H9 (cell line): ENCODE measurements at regions not wholly inside any gene's neighbourhood (a gene's known extent, or its start where the extent isn't known, plus 50 kb on each side); places are given as distances from the start of the nearest gene placed in this dataset.
"Not testable (repeated sequence)": the region's sequence is repeated elsewhere in the genome, so short reads cannot be mapped to it uniquely, and the experiment has no call there.

Source experiments
- DNase-seq: peaks from one replicate; pipeline ENCODE4 v3.0.0-alpha.2; 2017
- H2AFZ ChIP-seq: one replicate; pipeline ENCODE4 v1.6.1; 2013; ENCODE audit warnings: mild to moderate bottlenecking, low read length, control low read depth, moderate library complexity
- H2AK5ac ChIP-seq: 2 replicates; pipeline ENCODE4 v1.6.1; 2013; ENCODE audit warnings: low read length, control low read depth, mixed read lengths; ENCODE audit not compliant: insufficient read length
- H2BK120ac ChIP-seq: one replicate; pipeline ENCODE4 v1.6.1; 2013; ENCODE audit warnings: low read depth, mild to moderate bottlenecking, low read length, control low read depth, inconsistent platforms; ENCODE audit not compliant: poor library complexity, severe bottlenecking
- H2BK12ac ChIP-seq: 2 replicates; pipeline ENCODE4 v1.6.1; 2013; ENCODE audit warnings: low read length, control low read depth, mixed read lengths, low read depth; ENCODE audit not compliant: insufficient read length
- H2BK15ac ChIP-seq: 2 replicates; pipeline ENCODE4 v1.6.1; 2013; ENCODE audit warnings: low read depth, low read length, control low read depth
- H2BK20ac ChIP-seq: one replicate; pipeline ENCODE4 v1.6.1; 2013; ENCODE audit warnings: low read depth, mild to moderate bottlenecking, low read length, control low read depth, inconsistent platforms; ENCODE audit not compliant: poor library complexity, severe bottlenecking
- H2BK5ac ChIP-seq: 2 replicates; pipeline ENCODE4 v1.6.1; 2013; ENCODE audit warnings: low read length, control low read depth, mixed read lengths; ENCODE audit not compliant: insufficient read length
- H3K14ac ChIP-seq: 2 replicates; pipeline ENCODE4 v1.6.1; 2013; ENCODE audit warnings: low read length, control low read depth; ENCODE audit not compliant: insufficient read depth
- H3K18ac ChIP-seq: 2 replicates; pipeline ENCODE4 v1.6.1; 2013; ENCODE audit warnings: low read depth, mild to moderate bottlenecking, mixed read lengths, low read length, control low read depth; ENCODE audit not compliant: insufficient read length
- H3K23ac ChIP-seq: 2 replicates; pipeline ENCODE4 v1.6.1; 2013; ENCODE audit warnings: low read length, control low read depth, mixed read lengths, low read depth; ENCODE audit not compliant: insufficient read length
- H3K23me2 ChIP-seq: 2 replicates; pipeline ENCODE4 v1.6.1; 2013; ENCODE audit warnings: low read depth, mild to moderate bottlenecking, mixed read lengths, low read length, control low read depth; ENCODE audit not compliant: insufficient read length, poor library complexity, severe bottlenecking
- H3K27ac ChIP-seq: 2 replicates; pipeline ENCODE4 v1.5.1; 2013; ENCODE audit warnings: low read length, control low read depth, mixed read lengths, low read depth; ENCODE audit not compliant: insufficient read length
- H3K27me3 ChIP-seq: 2 replicates; pipeline ENCODE4 v1.6.1; 2013; ENCODE audit warnings: low read length, control low read depth, inconsistent platforms; ENCODE audit not compliant: insufficient read depth
- H3K4ac ChIP-seq: 2 replicates; pipeline ENCODE4 v1.6.1; 2013; ENCODE audit warnings: low read depth, mild to moderate bottlenecking, control low read depth, inconsistent platforms, low read length, moderate library complexity
- H3K4me1 ChIP-seq: 2 replicates; pipeline ENCODE4 v1.6.1; 2013; ENCODE audit warnings: low read length, control low read depth, inconsistent platforms; ENCODE audit not compliant: insufficient read depth
- H3K4me2 ChIP-seq: 2 replicates; pipeline ENCODE4 v1.6.1; 2013; ENCODE audit warnings: low read length, control low read depth, mixed read lengths; ENCODE audit not compliant: insufficient read length, insufficient read depth
- H3K56ac ChIP-seq: 2 replicates; pipeline ENCODE4 v1.6.1; 2013; ENCODE audit warnings: low read depth, mild to moderate bottlenecking, mixed read lengths, low read length, control low read depth; ENCODE audit not compliant: insufficient read length
- H3K79me1 ChIP-seq: 2 replicates; pipeline ENCODE4 v1.6.1; 2013; ENCODE audit warnings: low read depth, mild to moderate bottlenecking, moderate library complexity, low read length, control low read depth, inconsistent platforms; ENCODE audit not compliant: insufficient read depth, poor library complexity, severe bottlenecking
- H3K79me2 ChIP-seq: 2 replicates; pipeline ENCODE4 v1.6.1; 2013; ENCODE audit warnings: low read length, control low read depth, inconsistent platforms; ENCODE audit not compliant: insufficient read depth
- H3K9ac ChIP-seq: 2 replicates; pipeline ENCODE4 v1.6.1; 2013; ENCODE audit warnings: low read length, control low read depth, mixed read lengths; ENCODE audit not compliant: insufficient read length; ENCODE audit errors: extremely low read depth
- H3K9me3 ChIP-seq: one replicate; pipeline ENCODE4 v1.6.1; 2013; ENCODE audit warnings: low read depth, low read length, inconsistent platforms; ENCODE audit not compliant: control insufficient read depth
- H3T11ph ChIP-seq: one replicate; pipeline ENCODE4 v1.6.1; 2013; ENCODE audit warnings: mild to moderate bottlenecking, low read length, control low read depth, inconsistent platforms
- H4K20me1 ChIP-seq: one replicate; pipeline ENCODE4 v1.6.1; 2013; ENCODE audit not compliant: control insufficient read depth, insufficient read length, insufficient read depth
- H4K5ac ChIP-seq: 2 replicates; pipeline ENCODE4 v1.6.1; 2013; ENCODE audit warnings: low read depth, mild to moderate bottlenecking, mixed read lengths, low read length, control low read depth; ENCODE audit not compliant: insufficient read length
- H4K8ac ChIP-seq: replicated peaks from 2 replicates; pipeline ENCODE4 v1.6.1; 2013; ENCODE audit warnings: low read length, control low read depth, mixed read lengths, low read depth; ENCODE audit not compliant: insufficient read length
- H4K91ac ChIP-seq: 2 replicates; pipeline ENCODE4 v1.6.1; 2013; ENCODE audit warnings: low read depth, mild to moderate bottlenecking, moderate library complexity, mixed read lengths, low read length, control low read depth; ENCODE audit not compliant: insufficient read length
- H3K27ac Mint-ChIP-seq, 3 experiments: 2 replicates in 2 of 3; 3 replicates in 1 of 3; pipeline ENCODE4 v1.8.0; 2020 to 2021; ENCODE audit warnings: mixed read lengths in 3 of 3, mild to moderate bottlenecking in 1 of 3, moderate library complexity in 1 of 3
- H3K27me3 Mint-ChIP-seq: 2 replicates; pipeline ENCODE4 v1.8.0; 2021; ENCODE audit warnings: low read depth, mild to moderate bottlenecking, moderate library complexity, mixed read lengths
- H3K36me3 Mint-ChIP-seq, 3 experiments: 2 replicates in 2 of 3; 3 replicates in 1 of 3; pipeline ENCODE4 v1.8.0; 2020 to 2021; ENCODE audit warnings: low read depth in 3 of 3, mixed read lengths in 3 of 3; ENCODE audit not compliant: insufficient read depth in 1 of 3
- H3K4me1 Mint-ChIP-seq, 2 experiments: 2 replicates each; pipeline ENCODE4 v1.8.0; 2020; ENCODE audit warnings: mixed read lengths in 2 of 2
- H3K4me3 Mint-ChIP-seq, 2 experiments: 2 replicates in 1 of 2; 3 replicates in 1 of 2; pipeline ENCODE4 v1.8.0; 2020 to 2021; ENCODE audit warnings: mild to moderate bottlenecking in 2 of 2, mixed read lengths in 2 of 2, moderate library complexity in 1 of 2
- H3K9me3 Mint-ChIP-seq, 2 experiments: 2 replicates in 1 of 2; 3 replicates in 1 of 2; pipeline ENCODE4 v1.8.0; 2020; ENCODE audit warnings: mild to moderate bottlenecking in 2 of 2, mixed read lengths in 2 of 2, moderate library complexity in 1 of 2
- WGBS: extraction: QIAGEN DNeasy Blood & Tissue Kit; methylation state at CpG from one replicate; pipeline ENCODE4 v1.1.7; 2013; ENCODE audit warnings: missing lambda C conversion rate, low lambda C conversion rate, mixed read lengths; ENCODE audit not compliant: insufficient read length; ENCODE audit errors: extremely low coverage; 5-methylcytosine and 5-hydroxymethylcytosine counted together

DNA sequence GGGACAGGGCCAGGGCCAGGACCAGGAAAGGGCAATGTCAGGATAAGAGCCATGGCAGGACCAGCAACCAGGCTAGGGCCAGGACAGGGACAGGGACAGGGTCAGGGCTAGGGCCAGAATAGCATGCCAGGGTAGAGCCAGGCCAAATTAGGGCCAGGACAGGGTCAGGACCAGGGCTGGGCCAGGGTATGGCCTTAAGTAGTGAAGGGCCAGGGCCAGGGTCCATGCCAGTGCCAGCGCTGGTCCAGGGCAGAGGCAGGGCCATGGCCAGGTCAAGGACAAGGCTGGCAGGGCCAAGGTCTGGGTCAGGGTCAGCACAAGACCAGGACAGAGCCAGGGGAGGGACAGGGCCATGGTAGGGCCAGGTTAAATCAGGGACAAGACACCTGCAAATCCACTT is 405.4 kb downstream of the ZNF33B start:
- H3K4me1 ChIP-seq, H3K18ac ChIP-seq, H3K23me2 ChIP-seq, H3K27me3 ChIP-seq, H3K79me2 ChIP-seq, H2AFZ ChIP-seq, H4K5ac ChIP-seq, H4K20me1 ChIP-seq, H4K8ac ChIP-seq, H3T11ph ChIP-seq, H3K27ac Mint-ChIP-seq, H2BK20ac ChIP-seq, H3K27ac ChIP-seq, H2BK120ac ChIP-seq, H3K4me1 Mint-ChIP-seq, H3K9ac ChIP-seq, H3K4ac ChIP-seq, H3K4me3 Mint-ChIP-seq, H2AK5ac ChIP-seq, H3K4me2 ChIP-seq, H3K27me3 Mint-ChIP-seq, H2BK15ac ChIP-seq, H3K56ac ChIP-seq, DNase-seq, H4K91ac ChIP-seq, H3K79me1 ChIP-seq, H3K23ac ChIP-seq, H3K14ac ChIP-seq, H2BK5ac ChIP-seq, H2BK12ac ChIP-seq: not testable (repeated sequence)
- peaks cover 63 to 82% of the 10 kb centered on the region in 2 experiments for H3K9me3 Mint-ChIP-seq
- WGBS = no CpG with 5 or more reads among the region's 1 CpG
- peaks cover 40% of the 10 kb centered on the region for H3K9me3 ChIP-seq
- peaks cover 8 to 19% (median 12%) of the 10 kb centered on the region in 3 experiments; a peak in 6 of 7 replicates for H3K36me3 Mint-ChIP-seq

DNA sequence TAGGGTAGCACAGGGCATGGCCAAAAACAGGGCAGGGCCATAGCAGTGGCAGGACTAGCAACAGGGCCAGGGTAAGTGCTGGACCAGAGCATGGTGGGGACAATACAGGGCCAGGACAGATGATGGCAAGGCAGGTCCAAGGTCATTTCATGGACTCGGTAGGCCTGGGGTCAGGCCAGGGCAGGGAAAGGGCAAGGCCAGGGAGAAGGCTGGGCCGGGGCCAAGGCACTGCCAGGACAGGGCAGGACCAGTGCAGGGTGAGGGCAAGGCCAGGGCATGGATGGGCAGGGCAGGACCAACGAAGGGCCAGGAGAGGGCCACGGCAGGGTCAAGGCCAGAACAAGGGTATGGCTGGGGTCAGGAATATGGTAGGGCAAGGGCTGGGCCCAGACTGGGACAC is 407.6 kb downstream of the ZNF33B start:
- peaks cover 37% of the 10 kb centered on the region for H3K9me3 ChIP-seq
- not testable (repeated sequence) for H3K4me2 ChIP-seq, H3K23ac ChIP-seq, H3K9ac ChIP-seq, H2AK5ac ChIP-seq, DNase-seq, H3K56ac ChIP-seq, H3K4me1 Mint-ChIP-seq, H3K18ac ChIP-seq, H4K20me1 ChIP-seq, H3K14ac ChIP-seq, H3T11ph ChIP-seq, H2BK12ac ChIP-seq, H2AFZ ChIP-seq, H3K79me2 ChIP-seq, H3K27ac ChIP-seq, H4K5ac ChIP-seq, H2BK120ac ChIP-seq, H3K27me3 ChIP-seq, H2BK5ac ChIP-seq, H3K23me2 ChIP-seq, H3K79me1 ChIP-seq, H3K4me1 ChIP-seq, H2BK15ac ChIP-seq, H2BK20ac ChIP-seq, H4K91ac ChIP-seq, H3K27ac Mint-ChIP-seq, H3K4me3 Mint-ChIP-seq, H4K8ac ChIP-seq, H3K4ac ChIP-seq
- no CpG with 5 or more reads among the region's 4 CpGs for WGBS
- H3K9me3 Mint-ChIP-seq = peaks cover 70 to 84% of the 10 kb centered on the region in 2 experiments
- peaks cover 21% of the 10 kb centered on the region for H3K27me3 Mint-ChIP-seq
- H3K36me3 Mint-ChIP-seq = peaks cover 26 to 37% (median 28%) of the 10 kb centered on the region in 3 experiments
